ENCODE measurements at regions not wholly inside any gene's neighbourhood (a gene's known extent, or its start where the extent isn't known, plus 50 kb on each side); places are given as distances from the start of the nearest gene placed in this dataset.

DNA sequence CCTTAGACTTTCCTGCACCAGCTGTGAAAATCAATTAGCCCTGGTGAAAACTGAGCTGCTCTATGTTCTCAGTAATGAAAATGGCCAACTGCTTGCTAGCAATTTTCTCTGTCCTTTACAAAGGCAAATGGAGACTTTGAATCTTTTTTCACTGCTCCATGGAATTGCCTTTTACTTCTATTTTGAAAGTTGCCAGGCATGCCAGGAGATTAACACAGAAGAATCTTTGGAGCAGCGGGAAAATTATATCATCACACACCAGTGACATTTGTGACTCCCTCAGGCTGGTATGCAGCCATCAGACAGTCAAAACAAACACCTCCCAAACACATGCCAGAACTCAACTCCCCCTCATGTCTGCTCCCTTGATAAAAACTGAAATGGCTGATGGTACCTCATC is 872.0 kb upstream of the FLRT2 start:
- no peak for DNase-seq

DNA sequence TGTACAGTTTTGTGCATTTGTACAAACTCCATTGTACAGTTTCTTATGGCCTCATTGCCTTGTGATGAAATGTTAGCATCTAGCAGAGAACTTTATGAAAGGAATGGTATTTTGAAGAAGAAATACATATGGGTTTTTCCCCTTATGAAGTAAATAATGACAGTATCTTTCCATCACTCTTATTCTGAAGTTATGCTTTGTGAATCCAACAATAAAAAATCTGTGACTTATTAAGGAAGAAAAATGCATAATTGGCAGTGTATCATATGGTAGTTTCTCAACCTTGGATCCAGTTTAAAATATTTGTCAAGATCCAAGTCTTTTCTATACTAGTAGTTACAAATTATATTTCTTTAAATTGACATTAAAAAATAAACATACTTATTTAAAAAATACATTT is 859.1 kb upstream of the FLRT2 start:
- DNase-seq = no peak

GRCh38 chr14:84671776-84672175 is 858.2 kb upstream of the FLRT2 start:
- no peak for DNase-seq

GRCh38 chr14:84674636-84675035 is 855.3 kb upstream of the FLRT2 start:
- DNase-seq = no peak

- DNase-seq = no peak
Observed at GRCh38 chr14:84686550-84686949, 843.4 kb upstream of the FLRT2 start.

DNA sequence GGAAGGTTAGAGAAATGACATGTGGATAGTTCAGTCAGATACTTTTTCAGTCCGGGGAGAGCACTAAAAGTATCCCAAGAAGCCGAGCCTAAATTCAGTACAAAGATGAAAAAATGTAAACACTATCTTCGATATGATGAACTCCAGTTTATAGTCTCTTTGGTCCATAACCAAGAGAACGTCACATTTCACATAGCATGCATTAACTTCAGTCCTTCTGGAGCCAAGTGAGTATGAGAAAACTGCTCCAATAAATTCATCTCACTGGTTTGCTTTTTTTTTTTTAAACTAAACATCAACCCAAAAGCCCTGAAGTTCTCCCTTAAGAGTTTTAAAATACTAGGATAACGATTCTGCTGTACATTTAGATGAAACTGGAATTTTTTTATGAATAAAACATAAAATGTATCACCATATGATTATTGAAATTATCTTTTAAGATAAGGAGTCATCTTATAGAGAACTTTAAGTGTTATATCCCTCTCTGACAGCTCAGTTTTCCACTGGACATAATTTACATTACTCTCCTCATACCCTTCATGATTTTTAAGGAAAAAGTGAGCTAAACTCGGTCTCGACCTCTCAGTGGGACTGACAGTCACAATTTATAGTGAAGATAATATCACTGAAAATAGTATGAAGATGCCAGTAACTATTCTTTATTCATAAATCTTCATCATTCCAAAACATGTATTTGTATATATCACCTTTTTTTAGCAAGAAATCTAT is 841.5 kb upstream of the FLRT2 start:
- no peak for DNase-seq

- DNase-seq = no peak
Observed at GRCh38 chr14:84694161-84694560, 835.8 kb upstream of the FLRT2 start.

DNA sequence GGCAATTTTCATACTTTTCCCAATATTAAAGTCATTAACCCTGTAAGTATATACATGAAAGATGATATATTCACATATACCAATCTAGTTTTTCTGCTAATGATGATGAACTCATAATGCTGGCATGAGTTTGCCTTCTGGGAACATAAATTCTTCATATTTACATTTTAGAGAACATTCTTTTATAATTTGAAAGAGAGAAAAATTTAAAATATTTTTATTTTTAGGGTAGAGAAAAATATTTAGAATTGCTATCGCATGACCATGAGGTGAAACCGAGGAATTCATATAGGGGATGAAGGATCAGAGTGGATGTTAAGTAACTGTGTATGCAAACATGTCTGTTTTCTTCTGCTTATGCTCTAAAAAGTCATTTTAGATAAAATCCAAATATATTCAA is 825.3 kb upstream of the FLRT2 start:
- DNase-seq = no peak

DNA sequence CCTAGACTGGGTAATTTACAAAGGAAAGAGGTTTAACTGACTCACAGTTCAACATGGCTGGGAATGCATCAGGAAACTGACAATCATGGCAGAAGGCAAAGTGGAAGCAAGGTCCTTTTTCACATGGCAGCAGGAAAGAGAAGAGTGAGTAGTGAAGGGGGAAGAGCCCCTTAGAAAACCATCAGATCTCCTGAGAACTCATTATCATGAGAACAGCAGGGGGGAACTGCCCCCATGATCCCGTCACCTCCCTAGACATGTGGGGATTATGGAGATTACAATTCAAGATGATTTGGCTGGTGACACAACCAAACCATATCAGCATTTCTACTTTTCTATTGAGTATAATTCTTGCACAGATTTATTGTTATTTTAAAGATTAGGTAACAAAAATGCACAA is 822.1 kb upstream of the FLRT2 start:
- DNase-seq = no peak

GRCh38 chr14:84708865-84709264 is 821.1 kb upstream of the FLRT2 start:
- no peak for DNase-seq

DNA sequence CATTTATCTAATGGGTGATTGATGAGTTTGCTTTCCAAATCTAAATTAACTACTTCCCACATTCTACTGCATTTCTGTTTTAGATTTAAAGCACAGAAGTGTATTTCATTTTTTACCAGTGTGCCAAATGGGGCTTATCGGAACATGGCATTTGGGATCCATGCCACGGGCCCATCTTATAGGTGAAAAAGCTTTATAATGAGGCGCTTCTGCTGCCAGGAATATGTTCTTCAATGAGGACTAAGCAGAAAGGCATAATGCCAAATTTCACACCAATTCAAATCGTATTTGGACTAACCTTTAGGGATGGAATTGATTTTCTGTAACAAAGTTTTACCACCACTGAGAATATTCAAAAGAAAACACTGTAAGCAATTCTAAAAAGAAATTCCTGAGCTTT is 803.5 kb upstream of the FLRT2 start:
- no peak for DNase-seq

DNA sequence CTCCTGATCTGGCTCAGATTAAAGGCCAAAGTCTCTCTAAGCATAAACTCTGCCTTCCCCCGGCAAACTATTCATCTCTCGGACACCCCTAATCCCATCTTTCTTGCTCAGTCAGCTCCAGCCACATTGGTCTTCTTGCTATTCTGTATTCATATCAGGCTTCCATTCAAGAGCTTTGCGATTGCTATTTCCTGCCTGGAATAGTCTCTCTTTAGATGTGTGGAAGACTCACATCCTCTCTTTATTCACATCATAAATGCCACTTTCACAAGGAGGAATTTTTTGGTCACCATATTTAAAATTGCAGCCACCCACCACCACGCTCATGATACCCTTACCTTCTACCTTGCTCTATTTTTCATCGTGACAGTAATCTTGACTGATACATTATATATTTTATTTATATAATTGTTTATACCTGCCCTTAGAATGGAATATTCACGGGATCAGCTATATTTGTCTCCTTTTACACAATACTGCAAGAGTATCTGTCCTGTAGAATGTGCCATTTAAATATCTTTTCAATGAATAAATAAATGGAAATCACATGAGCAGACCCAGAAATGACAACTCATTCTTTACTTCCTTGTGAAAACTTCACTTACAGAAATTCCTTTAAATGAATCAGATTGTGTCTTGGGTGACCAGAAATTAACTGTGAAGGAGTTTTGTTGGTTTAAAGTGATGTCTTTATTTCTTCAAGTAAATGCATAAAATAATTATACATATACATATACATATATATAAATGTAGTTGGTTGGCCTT is 780.6 kb upstream of the FLRT2 start:
- no peak for DNase-seq

DNA sequence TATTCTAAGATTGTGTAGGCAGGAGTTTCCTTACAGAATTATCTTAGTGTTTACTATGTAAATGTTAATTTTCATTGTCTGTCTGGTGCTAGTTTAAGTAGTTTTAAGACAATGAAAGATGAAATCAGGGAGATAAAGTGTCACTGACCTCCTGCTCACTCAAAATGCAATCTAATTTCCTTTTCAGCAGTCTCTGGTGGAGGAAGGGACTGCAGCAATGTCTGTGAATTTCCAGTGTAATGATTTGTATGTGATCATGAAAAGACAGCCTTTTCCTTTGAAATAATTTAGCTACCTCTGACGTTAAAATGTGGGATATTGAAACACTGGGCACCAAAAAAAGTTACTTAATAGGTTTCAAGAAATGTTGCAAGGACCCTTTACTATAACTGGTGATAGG is 779.7 kb upstream of the FLRT2 start:
- no peak for DNase-seq

GRCh38 chr14:84750763-84751554 is 779.0 kb upstream of the FLRT2 start:
- DNase-seq = no peak

DNA sequence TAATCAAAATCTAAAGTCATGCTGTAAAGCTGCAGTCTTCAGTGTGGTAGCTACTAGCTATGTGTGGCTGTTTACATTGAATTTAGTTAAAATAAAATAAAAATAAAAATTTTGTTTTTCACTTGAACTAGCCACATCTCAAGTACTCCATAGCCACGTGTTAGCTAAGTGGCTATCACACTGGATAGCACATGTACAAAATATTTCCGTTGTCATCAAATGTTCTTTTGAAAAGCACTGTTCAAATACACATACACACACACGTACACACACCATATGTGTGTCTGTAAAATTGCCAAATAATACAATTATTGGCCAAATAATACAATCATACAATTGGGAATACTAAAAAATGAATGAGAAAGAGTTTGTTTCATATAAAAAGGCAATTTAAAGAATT is 778.2 kb upstream of the FLRT2 start:
- DNase-seq = no peak

- DNase-seq = no peak
Observed at GRCh38 chr14:84760489-84761126, 769.3 kb upstream of the FLRT2 start.

DNA sequence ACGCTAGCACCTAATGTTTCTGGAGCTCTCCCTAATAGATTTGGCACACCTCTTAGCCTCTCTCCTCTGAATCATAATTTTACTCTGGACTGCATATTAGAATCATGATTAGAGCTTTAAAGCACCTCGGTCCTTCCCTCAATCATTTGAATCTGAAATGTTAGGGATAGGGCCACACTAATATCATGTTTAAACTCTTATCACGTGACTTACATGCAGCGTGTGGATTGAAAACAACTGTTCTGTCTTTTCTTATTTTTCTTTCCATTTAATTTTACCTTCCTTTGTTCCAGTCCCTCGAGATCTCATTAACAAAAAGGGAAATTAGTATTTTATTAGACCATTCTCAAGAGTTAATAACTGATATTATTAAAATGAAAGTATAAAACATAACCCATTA is 762.5 kb upstream of the FLRT2 start:
- DNase-seq = no peak

DNA sequence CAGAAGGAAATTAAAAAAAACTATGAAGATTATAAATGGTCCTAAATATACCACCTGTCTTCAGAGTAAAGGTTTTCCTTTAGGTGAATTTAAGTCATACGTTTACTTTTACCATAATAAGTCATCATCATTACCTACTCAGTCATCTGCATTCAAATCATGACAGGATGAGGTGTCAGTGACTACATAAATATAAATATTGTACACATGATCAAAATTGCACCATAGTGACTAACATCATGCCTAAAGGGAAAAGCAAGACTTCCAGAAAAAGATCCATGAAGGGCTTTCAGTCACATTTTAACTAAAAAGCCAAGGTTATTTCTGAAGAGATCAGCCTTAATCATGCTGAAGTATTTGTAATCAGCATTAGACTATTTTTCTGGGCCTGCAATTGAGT is 759.9 kb upstream of the FLRT2 start:
- DNase-seq = no peak

DNA sequence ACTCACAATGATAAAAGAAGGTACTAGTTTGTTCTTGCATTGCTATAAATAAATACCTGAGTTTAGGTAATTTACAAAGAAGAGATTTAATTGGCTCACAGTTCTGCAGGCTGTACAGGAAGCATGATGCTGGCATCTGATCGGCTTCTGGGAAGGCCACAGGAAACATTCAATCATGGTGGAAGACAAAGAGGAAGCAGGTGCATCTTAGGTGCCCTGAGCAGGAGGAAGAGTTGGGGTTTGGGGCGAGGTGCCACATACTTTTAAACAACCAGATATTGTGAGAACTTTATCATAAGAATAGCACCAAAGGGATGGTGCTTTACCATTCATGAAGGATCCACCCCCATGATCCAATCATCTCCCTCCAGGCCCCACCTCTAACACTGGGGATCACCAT is 752.6 kb upstream of the FLRT2 start:
- DNase-seq = no peak

DNA sequence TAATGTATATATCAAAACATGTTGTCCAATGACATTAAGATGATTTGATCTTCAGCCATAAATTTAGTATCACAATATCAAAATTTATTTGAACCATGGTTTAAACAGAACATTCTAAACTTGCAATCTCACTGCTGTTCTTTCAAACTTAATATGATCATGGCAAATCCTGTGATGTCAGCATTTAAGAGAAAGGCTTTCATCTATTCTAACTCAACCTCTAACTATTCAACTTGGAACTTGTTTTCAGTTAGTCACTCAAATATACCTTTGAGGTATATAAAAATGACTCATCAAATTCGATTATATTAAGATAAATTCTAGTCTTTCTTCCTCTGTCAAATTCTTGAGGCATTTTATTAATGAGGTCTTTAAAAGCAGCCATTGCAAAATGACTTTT is 747.0 kb upstream of the FLRT2 start:
- no peak for DNase-seq

DNA sequence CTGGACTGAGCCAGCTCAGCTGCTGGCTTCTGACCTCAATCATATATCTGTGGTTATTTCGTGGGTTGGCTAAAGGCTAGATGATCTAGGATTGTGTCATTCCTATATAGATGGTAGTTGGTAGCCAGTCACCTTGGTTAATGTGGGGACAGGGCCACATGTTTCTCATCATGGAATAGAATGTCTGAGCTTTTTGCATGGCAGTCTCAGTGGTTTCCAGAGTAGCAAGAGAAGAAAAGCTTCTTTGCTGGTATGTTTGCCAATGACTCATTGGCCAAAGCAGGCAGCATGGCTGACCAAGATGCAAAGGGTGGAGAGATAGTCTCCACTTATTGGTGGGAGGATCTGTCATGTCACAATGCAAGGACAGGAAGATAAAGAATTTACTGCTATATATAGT is 746.4 kb upstream of the FLRT2 start:
- no peak for DNase-seq

DNA sequence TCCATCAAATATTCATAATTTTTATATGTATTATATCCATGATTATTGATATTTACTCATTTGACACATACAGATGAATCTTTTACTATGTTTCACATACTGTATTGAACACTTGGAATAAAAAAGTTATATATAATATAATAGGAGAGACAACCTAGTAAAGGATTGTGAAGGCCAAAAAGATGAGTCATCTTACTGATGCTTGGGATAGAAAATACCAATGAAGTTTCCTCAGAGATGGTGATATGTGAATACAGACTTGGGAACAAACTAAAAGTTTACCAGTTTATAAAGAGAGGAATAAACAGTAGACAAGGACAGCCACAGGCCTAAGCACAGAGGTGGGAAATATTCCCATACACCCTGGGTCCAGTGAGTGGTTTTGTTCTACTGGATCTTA is 743.9 kb upstream of the FLRT2 start:
- no peak for DNase-seq

DNA sequence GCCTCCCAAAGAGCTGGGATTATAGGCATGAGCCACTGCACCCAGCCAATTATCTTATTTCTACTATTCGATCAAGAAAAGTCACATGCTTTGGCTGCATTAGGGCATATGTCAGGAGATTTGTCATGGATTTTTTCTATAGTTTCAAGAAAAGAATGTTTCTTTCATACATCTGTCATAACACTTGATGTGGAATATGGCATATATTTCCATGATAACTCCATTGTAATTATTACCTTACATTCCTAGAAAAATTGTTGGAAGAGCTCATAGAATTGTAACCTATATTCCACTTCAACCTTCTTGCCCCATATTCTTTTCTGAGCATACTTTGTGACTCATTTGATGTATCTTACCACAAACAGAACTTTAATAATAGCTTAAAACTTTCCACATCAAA is 740.9 kb upstream of the FLRT2 start:
- no peak for DNase-seq
